H1 (cell line): ENCODE measurements at regions not wholly inside any gene's neighbourhood (a gene's known extent, or its start where the extent isn't known, plus 50 kb on each side); places are given as distances from the start of the nearest gene placed in this dataset.

Experiments
- HDAC2 ChIP-seq, 2 experiments: fragments of 300-600 bp in 1 of 2; sonication (generic) in 1 of 2; IDR thresholded peaks; 2 replicates each; pipeline ENCODE4 v1.6.1; 2011 to 2012; ENCODE audit warnings: low read depth in 2 of 2, low read length in 2 of 2, mild to moderate bottlenecking in 2 of 2, moderate library complexity in 2 of 2, borderline replicate concordance in 1 of 2, inconsistent platforms in 1 of 2
- POLR2AphosphoS5 ChIP-seq: IDR thresholded peaks from 2 replicates; pipeline ENCODE4 v1.6.1; 2011; ENCODE audit warnings: low read depth, low read length
- SIN3A ChIP-seq, 2 experiments: IDR thresholded peaks in 1 of 2; conservative IDR thresholded peaks in 1 of 2; 2 replicates each; pipeline ENCODE4 v1.6.1; 2011 to 2012; ENCODE audit warnings: low read length in 2 of 2, improper control_type of control experiment in 1 of 2, low read depth in 1 of 2, mild to moderate bottlenecking in 1 of 2
- SP1 ChIP-seq: IDR thresholded peaks from 2 replicates; pipeline ENCODE4 v1.6.1; 2011; ENCODE audit warnings: low read depth, low read length

DNA sequence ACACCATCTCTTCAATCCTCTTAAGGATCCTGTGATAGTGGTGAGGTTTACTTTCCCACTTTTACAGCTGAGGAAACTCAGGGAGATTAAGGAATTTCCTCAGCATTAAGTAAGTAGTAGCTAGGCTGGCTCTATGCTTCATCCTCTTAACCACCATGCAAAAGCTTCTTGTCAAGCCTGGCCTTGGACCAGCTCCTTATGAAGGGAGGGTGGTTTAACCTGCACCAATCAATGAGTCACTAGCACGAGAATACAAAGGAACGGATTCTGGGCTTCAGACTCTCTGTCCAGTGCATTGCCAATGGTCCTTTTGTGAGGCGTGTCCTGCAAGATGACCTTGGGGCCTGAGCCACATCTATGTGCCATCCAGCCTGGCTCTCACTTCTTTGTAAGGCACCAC lies 202.0 kb upstream of the CFAP20DC start (continued):
- no peak for TF ChIP-seq HDAC2 (IDR thresholded peaks at IDR 0.05; ENCODE audit: borderline replicate concordance in 1 of 2, low read depth in 2 of 2, low read length in 2 of 2)
- TF ChIP-seq POLR2AphosphoS5: no peak
- TF ChIP-seq SIN3A (conservative IDR thresholded peaks at IDR 0.05 in 1 of 2, IDR thresholded peaks at IDR 0.05 in 1 of 2; ENCODE audit: low read depth in 1 of 2, low read length in 2 of 2): no peak
- TF ChIP-seq SP1: no peak
